ENCODE measurements at regions not wholly inside any gene's neighbourhood (a gene's known extent, or its start where the extent isn't known, plus 50 kb on each side); places are given as distances from the start of the nearest gene placed in this dataset.

DNA sequence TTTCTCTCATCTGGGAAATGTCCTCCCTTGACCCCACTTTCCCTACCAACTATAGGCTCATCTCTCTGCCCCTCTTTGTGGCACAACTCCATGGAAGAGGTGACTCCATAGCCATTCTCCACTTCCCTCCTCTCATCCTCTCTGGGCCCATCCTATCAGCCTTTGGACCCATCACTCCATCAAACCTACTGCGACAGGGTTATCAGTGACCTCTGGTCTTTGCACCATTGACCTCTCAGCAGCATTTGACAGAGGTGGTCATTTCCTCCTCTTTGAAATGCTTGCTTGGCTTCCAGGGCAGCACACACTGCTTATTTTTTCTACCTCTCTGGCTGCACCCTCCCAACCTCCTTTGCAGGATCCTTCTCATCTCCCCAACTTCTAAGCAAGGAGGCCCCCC is 113.1 kb upstream of the SLC25A36 start:
- H3K4me2 ChIP-seq (ENCODE audit: control insufficient read depth, extremely low read depth, insufficient read depth, low read depth, low read length): no peak overlapping the region
- no peaks in the 10 kb centered on the region for H3K9me3 ChIP-seq (ENCODE audit: control insufficient read depth, low read depth, low read length)
- H3K4me3 ChIP-seq (ENCODE audit: control insufficient read depth in 2 of 3, extremely low read depth in 1 of 3, insufficient read depth in 2 of 3, low read depth in 1 of 3, low read length in 3 of 3): no peak overlapping the region
- FAIRE-seq (no peak), DNase-seq (ENCODE audit: low read depth, low spot score) (no peak)
- H3K9me1 ChIP-seq (ENCODE audit: control insufficient read depth, extremely low read depth, insufficient read depth, low read length): no peaks in the 10 kb centered on the region
- TF ChIP-seq, protein P1, sequence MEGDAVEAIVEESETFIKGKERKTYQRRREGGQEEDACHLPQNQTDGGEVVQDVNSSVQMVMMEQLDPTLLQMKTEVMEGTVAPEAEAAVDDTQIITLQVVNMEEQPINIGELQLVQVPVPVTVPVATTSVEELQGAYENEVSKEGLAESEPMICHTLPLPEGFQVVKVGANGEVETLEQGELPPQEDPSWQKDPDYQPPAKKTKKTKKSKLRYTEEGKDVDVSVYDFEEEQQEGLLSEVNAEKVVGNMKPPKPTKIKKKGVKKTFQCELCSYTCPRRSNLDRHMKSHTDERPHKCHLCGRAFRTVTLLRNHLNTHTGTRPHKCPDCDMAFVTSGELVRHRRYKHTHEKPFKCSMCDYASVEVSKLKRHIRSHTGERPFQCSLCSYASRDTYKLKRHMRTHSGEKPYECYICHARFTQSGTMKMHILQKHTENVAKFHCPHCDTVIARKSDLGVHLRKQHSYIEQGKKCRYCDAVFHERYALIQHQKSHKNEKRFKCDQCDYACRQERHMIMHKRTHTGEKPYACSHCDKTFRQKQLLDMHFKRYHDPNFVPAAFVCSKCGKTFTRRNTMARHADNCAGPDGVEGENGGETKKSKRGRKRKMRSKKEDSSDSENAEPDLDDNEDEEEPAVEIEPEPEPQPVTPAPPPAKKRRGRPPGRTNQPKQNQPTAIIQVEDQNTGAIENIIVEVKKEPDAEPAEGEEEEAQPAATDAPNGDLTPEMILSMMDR (optimal IDR thresholded peaks at IDR 0.05 in 1 of 3, IDR thresholded peaks at IDR 0.05 in 1 of 3, conservative IDR thresholded peaks at IDR 0.05 in 1 of 3; ENCODE audit: extremely low read depth in 1 of 3, insufficient read depth in 2 of 3, low read length in 3 of 3): no peak
- TF ChIP-seq EZH2 (IDR thresholded peaks at IDR 0.05; ENCODE audit: low read length): no peak
- H3K79me2 ChIP-seq (ENCODE audit: control insufficient read depth, insufficient read depth, low read length): no peaks in the 10 kb centered on the region
- no peak overlapping the region for H2AFZ ChIP-seq (ENCODE audit: control insufficient read depth, low read length)
- no peak overlapping the region for H3K9ac ChIP-seq (ENCODE audit: control insufficient read depth, extremely low read depth, insufficient read depth, low read length)
- dilution Hi-C loops (cut with MboI; ENCODE audit: extremely low pct_ligation_motif_present, low sequenced_read_pairs): no loop called here
- no peak overlapping the region for H3K27ac ChIP-seq (ENCODE audit: control insufficient read depth, insufficient read depth, low read length)
- H4K20me1 ChIP-seq (ENCODE audit: control insufficient read depth, extremely low read depth, insufficient read depth, low read length): no peaks in the 10 kb centered on the region
- no peaks in the 10 kb centered on the region for H3K4me1 ChIP-seq (ENCODE audit: control insufficient read depth, extremely low read depth, insufficient read depth, low read length)
- H3K36me3 ChIP-seq (ENCODE audit: control insufficient read depth in 2 of 2, extremely low read depth in 1 of 2, insufficient read depth in 2 of 2, low read length in 2 of 2): no peaks in the 10 kb centered on the region
- H3K27me3 ChIP-seq (ENCODE audit: control insufficient read depth, extremely low read depth, insufficient read depth, low read length): no peaks in the 10 kb centered on the region

DNA sequence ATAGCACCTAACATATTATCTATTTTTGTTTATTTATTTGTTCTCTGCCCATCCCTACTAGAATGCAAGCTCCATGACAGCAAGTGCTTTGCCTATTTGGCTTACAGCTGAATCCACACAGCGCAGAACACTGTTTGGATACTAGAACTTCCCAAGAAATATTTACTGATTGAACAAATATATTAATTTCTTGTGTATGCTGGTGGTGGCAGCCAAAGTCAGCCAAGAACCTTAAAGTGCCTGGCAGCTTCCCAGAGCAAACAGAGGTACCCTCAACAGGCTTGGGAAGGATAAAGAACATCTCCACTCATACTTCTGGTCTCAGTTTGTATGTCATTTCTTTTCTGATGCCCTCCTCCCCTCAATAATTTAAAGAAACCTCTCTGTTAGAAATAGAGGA is 111.8 kb upstream of the SLC25A36 start:
- Histone ChIP-seq H3K9me1 (ENCODE audit: control insufficient read depth, extremely low read depth, insufficient read depth, low read length) (no peaks in the 10 kb centered on the region), H3K27ac (ENCODE audit: control insufficient read depth, insufficient read depth, low read length) (no peak overlapping the region), H3K9ac (ENCODE audit: control insufficient read depth, extremely low read depth, insufficient read depth, low read length) (no peak overlapping the region), H3K4me1 (ENCODE audit: control insufficient read depth, extremely low read depth, insufficient read depth, low read length) (no peaks in the 10 kb centered on the region), H3K9me3 (ENCODE audit: control insufficient read depth, low read depth, low read length) (no peaks in the 10 kb centered on the region), H3K4me3 (ENCODE audit: control insufficient read depth in 2 of 3, extremely low read depth in 1 of 3, insufficient read depth in 2 of 3, low read depth in 1 of 3, low read length in 3 of 3) (no peak overlapping the region), H3K27me3 (ENCODE audit: control insufficient read depth, extremely low read depth, insufficient read depth, low read length) (no peaks in the 10 kb centered on the region), H3K79me2 (ENCODE audit: control insufficient read depth, insufficient read depth, low read length) (no peaks in the 10 kb centered on the region), H3K4me2 (ENCODE audit: control insufficient read depth, extremely low read depth, insufficient read depth, low read depth, low read length) (no peak overlapping the region), H3K36me3 (ENCODE audit: control insufficient read depth in 2 of 2, extremely low read depth in 1 of 2, insufficient read depth in 2 of 2, low read length in 2 of 2) (no peaks in the 10 kb centered on the region), H4K20me1 (ENCODE audit: control insufficient read depth, extremely low read depth, insufficient read depth, low read length) (no peaks in the 10 kb centered on the region), H2AFZ (ENCODE audit: control insufficient read depth, low read length) (no peak overlapping the region)
- DNase-seq (ENCODE audit: low read depth, low spot score) (no peak), FAIRE-seq (no peak)
- TF ChIP-seq, protein P1 (optimal IDR thresholded peaks at IDR 0.05 in 1 of 3, IDR thresholded peaks at IDR 0.05 in 1 of 3, conservative IDR thresholded peaks at IDR 0.05 in 1 of 3; ENCODE audit: extremely low read depth in 1 of 3, insufficient read depth in 2 of 3, low read length in 3 of 3): no peak
- no peak for TF ChIP-seq EZH2 (IDR thresholded peaks at IDR 0.05; ENCODE audit: low read length)
- dilution Hi-C loops (cut with MboI; ENCODE audit: extremely low pct_ligation_motif_present, low sequenced_read_pairs): no loop called here

All from keratinocyte (primary cell).